GM21737 (cell line): ENCODE measurements at regions not wholly inside any gene's neighbourhood (a gene's known extent, or its start where the extent isn't known, plus 50 kb on each side); places are given as distances from the start of the nearest gene placed in this dataset.

Source experiments
- ATAC-seq: cut with Tn5 transposase; IDR thresholded peaks from one replicate; pipeline ENCODE4 v1.9.1; 2021; ENCODE audit warnings: mild to moderate bottlenecking, moderate library complexity; ENCODE audit not compliant: unreplicated experiment

- no peak for ATAC-seq
Measured at GRCh38 chr18:26794230-26795101, 71.0 kb downstream of the AQP4 start.

GRCh38 chr18:26792661-26793060, 72.8 kb downstream of the AQP4 start:
- ATAC-seq = no peak

- no peak for ATAC-seq
Measured at GRCh38 chr18:26791676-26792075, 73.8 kb downstream of the AQP4 start.

GRCh38 chr18:26784599-26784998, 80.9 kb downstream of the AQP4 start:
- ATAC-seq = no peak

GRCh38 chr18:26783170-26783569, 82.3 kb downstream of the AQP4 start:
- no peak for ATAC-seq

GRCh38 chr18:26780520-26781325, 84.8 kb downstream of the AQP4 start:
- ATAC-seq = no peak

GRCh38 chr18:26778054-26778393, 87.5 kb downstream of the AQP4 start:
- no peak for ATAC-seq

GRCh38 chr18:26777351-26778053, 88.0 kb downstream of the AQP4 start:
- ATAC-seq = no peak

- no peak for ATAC-seq
Measured at GRCh38 chr18:26772691-26773090, 92.8 kb downstream of the AQP4 start.

- no peak for ATAC-seq
Measured at GRCh38 chr18:26771524-26771923, 94.0 kb downstream of the AQP4 start.

GRCh38 chr18:26768385-26768784, 97.1 kb downstream of the AQP4 start:
- no peak for ATAC-seq

- no peak for ATAC-seq
Measured at GRCh38 chr18:26765498-26765897, 100.0 kb downstream of the AQP4 start.

- no peak for ATAC-seq
Measured at GRCh38 chr18:26764586-26764985, 100.9 kb downstream of the AQP4 start.

GRCh38 chr18:26764177-26764576, 101.3 kb downstream of the AQP4 start:
- ATAC-seq = no peak

- ATAC-seq = no peak
Measured at GRCh38 chr18:26763446-26764110, 101.9 kb downstream of the AQP4 start.

GRCh38 chr18:26757263-26758019, 108.1 kb downstream of the AQP4 start:
- ATAC-seq = no peak

- ATAC-seq = no peak
Measured at GRCh38 chr18:26756556-26756955, 109.0 kb downstream of the AQP4 start.

- no peak for ATAC-seq
Measured at GRCh38 chr18:26746826-26747475, 118.6 kb downstream of the AQP4 start.

- no peak for ATAC-seq
Measured at GRCh38 chr18:26746398-26746797, 119.1 kb downstream of the AQP4 start.
